ENCODE measurements at regions not wholly inside any gene's neighbourhood (a gene's known extent, or its start where the extent isn't known, plus 50 kb on each side); places are given as distances from the start of the nearest gene placed in this dataset.

DNA sequence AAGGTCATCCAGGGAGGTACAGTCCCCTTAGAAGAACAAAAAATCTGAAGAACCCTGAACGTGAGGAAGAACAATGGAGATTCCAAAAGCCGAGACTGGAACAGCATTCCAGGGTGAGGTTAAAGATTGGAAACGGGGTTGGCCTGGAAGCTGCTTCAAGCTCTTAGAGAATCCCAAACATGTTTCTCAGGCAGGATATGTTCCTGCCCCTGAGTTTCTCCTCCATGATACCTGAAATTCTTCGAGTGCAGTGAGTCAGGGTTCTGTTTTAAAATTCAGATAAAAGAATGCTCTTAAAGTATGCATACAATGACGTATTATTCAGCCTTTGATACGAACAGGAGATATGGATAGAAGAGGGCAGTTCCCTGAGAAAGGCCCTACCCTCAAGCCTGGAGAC, 293.1 kb downstream of the HS3ST3B1 start:
- H3K9me3 Mint-ChIP-seq (ENCODE audit: low read depth, unreplicated experiment) = peaks cover 14% of the 10 kb centered on the region
- no peak for DNase-seq
- BruUV-seq (replicated peaks) = no TSS peak
- intact Hi-C loops (cut with micrococcal nuclease; ENCODE audit: unreplicated experiment) = no loop called here
- H3K27me3 Mint-ChIP-seq (ENCODE audit: unreplicated experiment) = no peaks in the 10 kb centered on the region
- no peaks in the 10 kb centered on the region for H3K4me1 Mint-ChIP-seq (ENCODE audit: low read depth, unreplicated experiment)
- H3K27ac Mint-ChIP-seq (ENCODE audit: unreplicated experiment) = no peak overlapping the region
- no peaks in the 10 kb centered on the region for H3K36me3 Mint-ChIP-seq (ENCODE audit: insufficient read depth, unreplicated experiment)
- CTCF ChIA-PET = no interaction called here
- TF ChIP-seq, protein P1, sequence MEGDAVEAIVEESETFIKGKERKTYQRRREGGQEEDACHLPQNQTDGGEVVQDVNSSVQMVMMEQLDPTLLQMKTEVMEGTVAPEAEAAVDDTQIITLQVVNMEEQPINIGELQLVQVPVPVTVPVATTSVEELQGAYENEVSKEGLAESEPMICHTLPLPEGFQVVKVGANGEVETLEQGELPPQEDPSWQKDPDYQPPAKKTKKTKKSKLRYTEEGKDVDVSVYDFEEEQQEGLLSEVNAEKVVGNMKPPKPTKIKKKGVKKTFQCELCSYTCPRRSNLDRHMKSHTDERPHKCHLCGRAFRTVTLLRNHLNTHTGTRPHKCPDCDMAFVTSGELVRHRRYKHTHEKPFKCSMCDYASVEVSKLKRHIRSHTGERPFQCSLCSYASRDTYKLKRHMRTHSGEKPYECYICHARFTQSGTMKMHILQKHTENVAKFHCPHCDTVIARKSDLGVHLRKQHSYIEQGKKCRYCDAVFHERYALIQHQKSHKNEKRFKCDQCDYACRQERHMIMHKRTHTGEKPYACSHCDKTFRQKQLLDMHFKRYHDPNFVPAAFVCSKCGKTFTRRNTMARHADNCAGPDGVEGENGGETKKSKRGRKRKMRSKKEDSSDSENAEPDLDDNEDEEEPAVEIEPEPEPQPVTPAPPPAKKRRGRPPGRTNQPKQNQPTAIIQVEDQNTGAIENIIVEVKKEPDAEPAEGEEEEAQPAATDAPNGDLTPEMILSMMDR (IDR thresholded peaks at IDR 0.05; ENCODE audit: unreplicated experiment) = no peak
- H3K4me3 Mint-ChIP-seq (ENCODE audit: low read depth, unreplicated experiment) = no peak overlapping the region

DNA sequence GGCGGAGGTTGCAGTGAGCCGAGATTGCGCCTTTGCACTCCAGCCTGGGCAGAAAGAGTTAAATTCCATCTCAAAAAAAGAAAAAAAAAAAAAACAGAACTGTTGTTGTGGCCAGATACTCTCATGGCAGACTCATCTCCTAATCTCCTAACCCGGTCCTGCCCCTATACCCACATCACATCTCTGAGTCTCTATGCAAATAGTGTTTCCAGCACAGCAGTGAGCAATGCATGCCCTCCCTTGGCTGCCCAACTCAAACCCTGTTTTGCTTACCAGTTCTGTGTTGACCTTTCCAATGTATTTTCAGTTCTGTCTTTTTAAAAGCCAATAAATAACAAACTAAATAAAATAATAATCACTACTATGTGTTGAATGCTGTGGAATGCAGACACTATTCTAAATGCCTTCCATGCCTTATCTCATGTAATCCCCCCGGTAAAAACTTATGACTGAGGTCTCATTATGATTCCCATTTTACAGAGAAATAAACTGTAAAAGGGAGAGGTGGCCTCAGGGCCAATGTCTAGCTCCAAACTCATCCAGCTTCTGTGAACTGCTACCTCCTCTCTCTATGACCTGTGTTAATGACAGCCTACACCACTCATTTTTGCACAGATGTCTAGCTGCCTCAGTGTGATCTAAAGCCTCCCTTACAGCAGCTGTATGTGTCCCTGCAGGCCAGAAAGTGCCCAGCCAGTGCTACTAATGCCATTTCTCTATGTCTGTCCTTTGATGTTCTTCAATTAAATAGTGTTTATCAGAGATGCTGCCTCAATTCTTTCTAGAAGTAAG, 289.8 kb downstream of the HS3ST3B1 start:
- intact Hi-C loops (cut with micrococcal nuclease; ENCODE audit: unreplicated experiment) = no loop called here
- no TSS peak for BruUV-seq (replicated peaks)
- Mint-ChIP-seq H3K4me1 (ENCODE audit: low read depth, unreplicated experiment) (no peaks in the 10 kb centered on the region), H3K27ac (ENCODE audit: unreplicated experiment) (no peak overlapping the region), H3K9me3 (ENCODE audit: low read depth, unreplicated experiment) (peaks cover 12% of the 10 kb centered on the region), H3K27me3 (ENCODE audit: unreplicated experiment) (no peaks in the 10 kb centered on the region), H3K36me3 (ENCODE audit: insufficient read depth, unreplicated experiment) (no peaks in the 10 kb centered on the region), H3K4me3 (ENCODE audit: low read depth, unreplicated experiment) (no peak overlapping the region)
- DNase-seq = no peak
- TF ChIP-seq, protein P1 (IDR thresholded peaks at IDR 0.05; ENCODE audit: unreplicated experiment) = no peak
- CTCF ChIA-PET = no interaction called here

DNA sequence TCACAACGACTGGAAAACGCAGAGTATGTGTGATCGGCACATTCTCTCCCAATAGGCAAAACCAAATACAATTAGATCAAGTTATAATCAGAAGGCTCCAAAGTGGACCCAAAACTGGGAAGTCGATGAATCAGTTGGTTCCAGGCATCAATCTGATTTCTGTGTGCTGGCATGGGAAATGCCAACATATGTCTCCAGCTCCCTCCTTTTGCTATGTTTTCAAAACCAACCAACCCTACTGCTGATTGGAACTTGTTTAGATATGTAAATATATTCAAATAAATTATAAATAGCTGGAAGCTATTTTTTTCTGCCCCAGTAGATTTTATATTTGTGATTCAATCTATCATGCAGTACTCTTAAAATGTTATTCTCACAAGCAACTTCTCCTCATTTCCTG, 284.2 kb downstream of the HS3ST3B1 start:
- DNase-seq = no peak
- no peaks in the 10 kb centered on the region for H3K27me3 Mint-ChIP-seq (ENCODE audit: unreplicated experiment)
- no peaks in the 10 kb centered on the region for H3K4me1 Mint-ChIP-seq (ENCODE audit: low read depth, unreplicated experiment)
- TF ChIP-seq, protein P1 (IDR thresholded peaks at IDR 0.05; ENCODE audit: unreplicated experiment) = no peak
- peaks cover 10% of the 10 kb centered on the region for H3K9me3 Mint-ChIP-seq (ENCODE audit: low read depth, unreplicated experiment)
- CTCF ChIA-PET = no interaction called here
- intact Hi-C loops (cut with micrococcal nuclease; ENCODE audit: unreplicated experiment) = no loop called here
- H3K27ac Mint-ChIP-seq (ENCODE audit: unreplicated experiment) = no peak overlapping the region
- no TSS peak for BruUV-seq (replicated peaks)
- H3K4me3 Mint-ChIP-seq (ENCODE audit: low read depth, unreplicated experiment) = no peak overlapping the region
- no peaks in the 10 kb centered on the region for H3K36me3 Mint-ChIP-seq (ENCODE audit: insufficient read depth, unreplicated experiment)

DNA sequence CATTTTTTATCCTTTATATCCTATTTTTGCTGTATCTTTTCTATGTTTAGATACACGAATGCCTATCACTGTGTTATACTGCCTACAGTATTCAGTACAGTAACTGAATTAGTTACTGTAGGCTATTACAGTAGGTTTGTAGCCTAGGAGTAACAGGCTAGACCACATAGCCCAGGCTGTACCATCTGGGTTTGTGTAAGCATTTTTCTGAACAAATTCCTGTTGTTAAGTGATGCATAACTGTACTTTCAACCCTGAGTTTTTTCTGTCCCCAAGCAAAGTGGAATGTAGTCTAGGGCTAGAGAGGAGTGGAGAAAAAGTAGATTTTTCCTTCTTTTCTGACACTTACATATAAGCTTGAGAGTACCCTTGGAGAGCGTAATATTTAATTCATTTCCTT, 282.1 kb downstream of the HS3ST3B1 start:
- Mint-ChIP-seq H3K4me1 (ENCODE audit: low read depth, unreplicated experiment) (no peaks in the 10 kb centered on the region), H3K9me3 (ENCODE audit: low read depth, unreplicated experiment) (peaks cover 7% of the 10 kb centered on the region), H3K27me3 (ENCODE audit: unreplicated experiment) (no peaks in the 10 kb centered on the region), H3K4me3 (ENCODE audit: low read depth, unreplicated experiment) (no peak overlapping the region), H3K36me3 (ENCODE audit: insufficient read depth, unreplicated experiment) (no peaks in the 10 kb centered on the region), H3K27ac (ENCODE audit: unreplicated experiment) (no peak overlapping the region)
- TF ChIP-seq, protein P1 (IDR thresholded peaks at IDR 0.05; ENCODE audit: unreplicated experiment) = no peak
- BruUV-seq (replicated peaks) = no TSS peak
- CTCF ChIA-PET = no interaction called here
- DNase-seq = no peak
- intact Hi-C loops (cut with micrococcal nuclease; ENCODE audit: unreplicated experiment) = no loop called here

All from Calu3 (cell line).